GM12878 (cell line): ENCODE measurements at regions not wholly inside any gene's neighbourhood (a gene's known extent, or its start where the extent isn't known, plus 50 kb on each side); places are given as distances from the start of the nearest gene placed in this dataset.

Experiments
- ATAC-seq: fragments of 200-7000 bp; cut with Tn5 transposase; 3 replicates; pipeline ENCODE4 v1.9.1; 2020; ENCODE audit warnings: mild to moderate bottlenecking, moderate library complexity
- BruUV-seq: library from RNA; stranded (reverse); fragments of 400-500 nt; replicated peaks from 2 replicates; lab custom pipeline; 2021; lab: Mats Ljungman, UMichigan
- CTCF ChIA-PET: fragments of 300-600 bp; sonication (Branson Sonifier 250); formaldehyde crosslinking; extraction: SDS; loops from one replicate; lab custom pipeline; 2021; ENCODE audit warnings: inconsistent platforms; lab: Yijun Ruan, JAX
- POLR2A ChIA-PET: fragments of 350-600 bp; formaldehyde crosslinking; extraction: SDS; loops from one replicate; lab custom pipeline; 2021; ENCODE audit warnings: inconsistent platforms; lab: Charles Lee
- RAD21 ChIA-PET: fragments of 300-600 bp; sonication (Branson Sonifier 250); formaldehyde crosslinking; loops from one replicate; lab custom pipeline; 2023; ENCODE audit warnings: antibody characterized with exemption; ENCODE audit not compliant: unreplicated experiment; lab: Charles Lee
- SMC1A ChIA-PET: fragments of 300-600 bp; sonication (Branson Sonifier 250); formaldehyde crosslinking; loops from one replicate; lab custom pipeline; 2023; ENCODE audit not compliant: unreplicated experiment, uncharacterized antibody; lab: Charles Lee
- DNase-seq: peaks from one replicate; pipeline ENCODE4 v3.0.0-alpha.2; 2011; ENCODE audit warnings: low read depth, low spot score
- FAIRE-seq: peaks from 3 replicates; lab custom pipeline; 2011; peaks lifted over from hg19 to GRCh38; lab: Jason Lieb, UNC
- H2AFZ ChIP-seq: 2 replicates; pipeline ENCODE4 v1.6.0; 2011; ENCODE audit warnings: low read depth, low read length, control low read depth; ENCODE audit not compliant: control insufficient read depth
- H3K27ac ChIP-seq: 2 replicates; pipeline ENCODE4 v1.5.1; 2011; ENCODE audit warnings: control low read depth; ENCODE audit not compliant: control insufficient read depth, insufficient read depth
- H3K27me3 ChIP-seq, 2 experiments: replicated peaks in 1 of 2; 2 replicates each; pipeline versions ENCODE4 v1.6.0 to v1.6.1; 2011; ENCODE audit warnings: low read length in 1 of 2; ENCODE audit not compliant: control insufficient read depth in 2 of 2, insufficient read depth in 2 of 2
- H3K36me3 ChIP-seq, 2 experiments: 2 replicates each; pipeline ENCODE4 v1.5.1; 2011; ENCODE audit warnings: low read length in 1 of 2; ENCODE audit not compliant: control insufficient read depth in 2 of 2, insufficient read depth in 2 of 2
- H3K4me1 ChIP-seq: 2 replicates; pipeline ENCODE4 v1.6.1; 2011; ENCODE audit warnings: mild to moderate bottlenecking, low read length, moderate library complexity, mixed read lengths; ENCODE audit not compliant: control insufficient read depth, insufficient read depth
- H3K4me2 ChIP-seq: 2 replicates; pipeline ENCODE4 v1.6.0; 2011; ENCODE audit warnings: control low read depth; ENCODE audit not compliant: control insufficient read depth, insufficient read depth
- H3K4me3 ChIP-seq: fragments of 200-600 bp; sonication (generic); 2 replicates; pipeline ENCODE4 v1.5.1; 2016
- H3K79me2 ChIP-seq: 2 replicates; pipeline ENCODE4 v1.6.0; 2011; ENCODE audit warnings: low read length; ENCODE audit not compliant: control insufficient read depth, insufficient read depth
- H3K9ac ChIP-seq: 2 replicates; pipeline ENCODE4 v1.8.0; 2011; ENCODE audit warnings: low read length, control low read depth, mixed read lengths; ENCODE audit not compliant: control insufficient read depth, insufficient read depth
- H3K9me3 ChIP-seq: replicated peaks from 3 replicates; pipeline ENCODE4 v1.5.1; 2011; ENCODE audit warnings: mild to moderate bottlenecking, low read length; ENCODE audit not compliant: control insufficient read depth, insufficient read depth
- H4K20me1 ChIP-seq: 2 replicates; pipeline ENCODE4 v1.6.0; 2011; ENCODE audit not compliant: control insufficient read depth, insufficient read depth
- ATF3 ChIP-seq: IDR thresholded peaks from 2 replicates; pipeline ENCODE4 v1.6.1; 2011; ENCODE audit warnings: low read depth, mild to moderate bottlenecking, low read length, moderate library complexity, borderline replicate concordance; ENCODE audit errors: extremely low read depth
- CBFB ChIP-seq: IDR thresholded peaks from 2 replicates; pipeline ENCODE4 v1.6.1; 2016; ENCODE audit warnings: antibody characterized with exemption, low read depth
- CBX3 ChIP-seq: fragments of 200-600 bp; sonication (generic); IDR thresholded peaks from 2 replicates; pipeline ENCODE4 v1.6.1; 2016; ENCODE audit warnings: low read depth, borderline replicate concordance
- EP300 ChIP-seq, 2 experiments: fragments of 150-350 bp in 1 of 2; IDR thresholded peaks; 2 replicates each; pipeline ENCODE4 v1.6.1; 2011 to 2012; ENCODE audit warnings: low read depth in 2 of 2, low read length in 2 of 2, borderline replicate concordance in 1 of 2, improper control_type of control experiment in 1 of 2, inconsistent platforms in 1 of 2; ENCODE audit not compliant: control insufficient read depth in 1 of 2
- ESRRA ChIP-seq: IDR thresholded peaks from 2 replicates; pipeline ENCODE4 v1.6.1; 2012; ENCODE audit warnings: mild to moderate bottlenecking, low read length, improper control_type of control experiment
- SIN3A ChIP-seq: IDR thresholded peaks from 2 replicates; pipeline ENCODE4 v1.6.1; 2012; ENCODE audit warnings: low read depth, low read length, improper control_type of control experiment
- SP1 ChIP-seq: IDR thresholded peaks from one replicate; pipeline ENCODE4 v1.6.1; 2011; ENCODE audit warnings: low read depth, low read length
- SUZ12 ChIP-seq: fragments of 200-600 bp; sonication (generic); IDR thresholded peaks from one replicate; pipeline ENCODE4 v1.6.1; 2018; ENCODE audit warnings: antibody characterized with exemption, mild to moderate bottlenecking; ENCODE audit not compliant: unreplicated experiment
- TARDBP ChIP-seq: IDR thresholded peaks from 2 replicates; pipeline ENCODE4 v1.6.1; 2016; ENCODE audit warnings: borderline replicate concordance
- USF1 ChIP-seq: IDR thresholded peaks from 2 replicates; pipeline ENCODE4 v1.6.1; 2011; ENCODE audit warnings: borderline replicate concordance, low read depth, mild to moderate bottlenecking, moderate library complexity, mixed read lengths, low read length; ENCODE audit not compliant: insufficient read depth; ENCODE audit errors: extremely low read length
- USF2 ChIP-seq: IDR thresholded peaks from 2 replicates; pipeline ENCODE4 v1.6.1; 2011; ENCODE audit warnings: low read depth, low read length, improper control_type of control experiment, borderline replicate concordance
- ZBTB4 ChIP-seq: fragments of 450-650 bp; formaldehyde crosslinking; IDR thresholded peaks from 2 replicates; pipeline ENCODE4 v1.4.0; 2022; ENCODE audit warnings: mild to moderate bottlenecking, moderate library complexity
- ZBTB40 ChIP-seq: fragments of 450-650 bp; IDR thresholded peaks from 2 replicates; pipeline ENCODE4 v1.6.1; 2016; ENCODE audit warnings: mild to moderate bottlenecking, moderate library complexity, borderline replicate concordance
- ZNF217 ChIP-seq: fragments of 450-650 bp; IDR thresholded peaks from 2 replicates; pipeline ENCODE4 v1.6.1; 2017; ENCODE audit warnings: antibody characterized with exemption, mild to moderate bottlenecking
- WGBS: methylation state at CpG from one replicate; pipeline ENCODE4 v1.1.6; 2016; ENCODE audit warnings: low lambda C conversion rate; ENCODE audit not compliant: insufficient replicate concordance, insufficient coverage; ENCODE audit errors: missing lambda C conversion rate; 5-methylcytosine and 5-hydroxymethylcytosine counted together
- in situ Hi-C: fragments of 300-500 bp; cut with MboI; formaldehyde crosslinking; loops from 9 replicates; pipeline ENCODE4 v1.14.3; 2018; ENCODE audit warnings: mixed read lengths
- intact Hi-C: fragments of 100-400 bp; cut with micrococcal nuclease; formaldehyde crosslinking; loops from one replicate; pipeline ENCODE4 v1.14.2; 2022; ENCODE audit not compliant: unreplicated experiment

DNA sequence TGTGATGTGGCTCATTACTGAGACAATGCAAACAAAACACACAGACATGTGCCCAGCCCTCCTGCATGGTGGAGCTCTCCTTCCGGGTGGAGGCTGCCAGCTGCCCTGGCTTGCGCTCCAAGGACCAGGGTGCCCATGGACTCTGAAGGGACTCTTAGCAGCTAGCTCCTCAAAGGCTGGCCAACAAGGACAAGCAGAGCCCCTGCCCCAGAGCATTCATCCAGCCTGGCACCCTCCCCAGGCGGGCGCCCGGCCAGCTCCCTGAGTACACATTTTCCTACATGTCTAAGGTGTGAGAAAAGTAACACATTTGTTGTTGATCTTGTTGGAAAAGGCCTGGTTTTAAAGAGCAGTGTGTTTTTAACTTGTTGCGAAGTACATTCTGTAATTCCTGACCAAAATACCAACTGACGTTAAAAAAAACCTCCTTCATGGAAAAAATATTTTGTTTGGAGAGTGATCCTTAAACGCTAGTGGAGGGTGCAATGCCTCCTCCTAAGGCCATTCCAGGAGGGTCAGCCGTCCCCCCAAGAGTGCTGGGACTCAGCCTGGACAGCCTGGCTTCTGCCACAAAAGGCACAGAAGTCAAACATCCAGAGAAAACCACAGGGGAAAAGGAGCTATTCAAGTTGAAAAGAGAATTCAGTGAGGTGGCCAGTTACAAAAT lies 86.9 kb downstream of the KLF15 start:
- RAD21 ChIA-PET = no interaction called here
- no peaks in the 10 kb centered on the region for H3K79me2 ChIP-seq
- in situ Hi-C loops = no loop called here
- no peak overlapping the region for H3K4me2 ChIP-seq
- H3K27ac ChIP-seq = no peak overlapping the region
- no TSS peak for BruUV-seq
- CTCF ChIA-PET = interaction anchor here (0.6 kb wide), 1 partner anchor 1205 kb away, joined by 3 read pairs; no protein-coding TSS in a partner anchor
- 61% methylated on average over 9 of the region's 9 CpGs for WGBS
- ATAC-seq (no peak), FAIRE-seq (no peak), DNase-seq (no peak)
- peaks cover 0 to 1% of the 10 kb centered on the region in 2 experiments; a peak in 1 of 4 replicates for H3K27me3 ChIP-seq
- no peak overlapping the region for H3K9ac ChIP-seq
- SMC1A ChIA-PET = no interaction called here
- no peaks in the 10 kb centered on the region for H3K4me1 ChIP-seq
- POLR2A ChIA-PET = no interaction called here
- no peak overlapping the region for H2AFZ ChIP-seq
- H3K9me3 ChIP-seq = no peaks in the 10 kb centered on the region
- intact Hi-C loops = no loop called here
- no peaks in the 10 kb centered on the region for H3K36me3 ChIP-seq
- H4K20me1 ChIP-seq = no peaks in the 10 kb centered on the region
- H3K4me3 ChIP-seq = no peak overlapping the region
- TF ChIP-seq SUZ12 = no peak
- no peak for TF ChIP-seq SP1
- no peak for TF ChIP-seq ZBTB40
- TF ChIP-seq EP300 (IDR thresholded peaks at IDR 0.05; ENCODE audit: borderline replicate concordance in 1 of 2, control insufficient read depth in 1 of 2, low read depth in 2 of 2, low read length in 2 of 2) = no peak
- no peak for TF ChIP-seq USF1
- no peak for TF ChIP-seq ZNF217
- TF ChIP-seq CBX3 = no peak
- no peak for TF ChIP-seq ATF3
- no peak for TF ChIP-seq USF2
- no peak for TF ChIP-seq CBFB
- no peak for TF ChIP-seq ESRRA
- TF ChIP-seq SIN3A = no peak
- no peak for TF ChIP-seq ZBTB4
- no peak for TF ChIP-seq TARDBP
